ENCODE measurements at regions not wholly inside any gene's neighbourhood (a gene's known extent, or its start where the extent isn't known, plus 50 kb on each side); places are given as distances from the start of the nearest gene placed in this dataset.

GRCh38 chr7:357531-358209 lies 67.7 kb downstream of the FOXL3 start (continued):
- TF ChIP-seq PRDM2 (tag by site-specific recombination; IDR thresholded peaks at IDR 0.05; ENCODE audit: borderline replicate concordance) (no peak), ZNF10 (tag by site-specific recombination; IDR thresholded peaks at IDR 0.05) (no peak), ZNF16 (tag by site-specific recombination; IDR thresholded peaks at IDR 0.05; ENCODE audit: low read depth) (no peak), YY1 (tag by site-specific recombination; IDR thresholded peaks at IDR 0.05) (no peak), ZBTB17 (tag by site-specific recombination; IDR thresholded peaks at IDR 0.05) (no peak), ELK4 (IDR thresholded peaks at IDR 0.05; ENCODE audit: borderline replicate concordance, low read depth, low read length) (no peak), KLF17 (tag by site-specific recombination; IDR thresholded peaks at IDR 0.05) (no peak), ZNF391 (tag by site-specific recombination; IDR thresholded peaks at IDR 0.05; ENCODE audit: borderline replicate concordance, low read depth) (no peak)

GRCh38 chr7:358352-358751 lies 68.4 kb downstream of the FOXL3 start:
- Histone ChIP-seq H3K36me3 (ENCODE audit: control insufficient read depth in 2 of 2, insufficient read depth in 1 of 2, low read length in 2 of 2) (no peaks in the 10 kb centered on the region), H3K4me1 (ENCODE audit: control insufficient read depth, insufficient read depth, low read length) (no peaks in the 10 kb centered on the region), H3K27ac (ENCODE audit: extremely low read depth, low read depth, low read length) (no peak overlapping the region), H3K9me3 (ENCODE audit: control insufficient read depth, insufficient read depth, low read depth, low read length) (no peaks in the 10 kb centered on the region), H3K4me3 (ENCODE audit: low read depth, low read length) (no peak overlapping the region)
- TF ChIP-seq ZNF362 (tag by site-specific recombination; IDR thresholded peaks at IDR 0.05) (no peak), ZNF621 (tag by site-specific recombination; IDR thresholded peaks at IDR 0.05) (no peak), ZNF138 (tag by site-specific recombination; IDR thresholded peaks at IDR 0.05; ENCODE audit: borderline replicate concordance) (no peak), ZNF510 (tag by site-specific recombination; IDR thresholded peaks at IDR 0.05; ENCODE audit: insufficient replicate concordance) (no peak), EGR2 (tag by site-specific recombination; IDR thresholded peaks at IDR 0.05; ENCODE audit: low read depth) (no peak), ZSCAN18 (tag by site-specific recombination; IDR thresholded peaks at IDR 0.05) (no peak), ZNF335 (tag by site-specific recombination; conservative IDR thresholded peaks at IDR 0.05) (no peak), ZNF561 (tag by site-specific recombination; IDR thresholded peaks at IDR 0.05; ENCODE audit: borderline replicate concordance) (no peak), ZNF501 (tag by site-specific recombination; IDR thresholded peaks at IDR 0.05) (no peak), ZBTB49 (tag by site-specific recombination; IDR thresholded peaks at IDR 0.05; ENCODE audit: low read depth) (no peak), KLF7 (tag by site-specific recombination; IDR thresholded peaks at IDR 0.05; ENCODE audit: borderline replicate concordance) (no peak)
- ChIA-PET POLR2A (no interaction called here), CTCF (no interaction called here)

Data from HEK293 (cell line).